Esophagus muscularis mucosa (tissue), 4 donors: ENCODE measurements at regions not wholly inside any gene's neighbourhood (a gene's known extent, or its start where the extent isn't known, plus 50 kb on each side); places are given as distances from the start of the nearest gene placed in this dataset.

Experiments
- DNase-seq: peaks from one replicate; pipeline ENCODE4 v3.0.0-alpha.2; 2017; ENCODE audit errors: extremely low spot score
- H3K27ac ChIP-seq, 4 donors: fragments of 200-600 bp; sonication (generic); replicated peaks in 1 of 4; 1 replicate in 3 of 4; 2 replicates in 1 of 4; pipeline ENCODE4 v1.5.1; 2016 to 2019; ENCODE audit warnings: mild to moderate bottlenecking in 1 of 4
- H3K27me3 ChIP-seq, 4 donors: fragments of 200-600 bp; sonication (generic); one replicate each; pipeline versions ENCODE4 v1.5.1 to v1.6.0; 2016 to 2019
- H3K36me3 ChIP-seq, 4 donors: fragments of 200-600 bp; sonication (generic); one replicate each; pipeline ENCODE4 v1.5.1; 2016 to 2019
- H3K4me1 ChIP-seq, 4 donors: fragments of 200-600 bp; sonication (generic); one replicate each; pipeline ENCODE4 v1.5.1; 2016 to 2019
- H3K4me3 ChIP-seq, 4 donors: fragments of 200-600 bp; sonication (generic); 1 replicate in 2 of 4; 2 replicates in 2 of 4; pipeline ENCODE4 v1.5.1; 2016 to 2019; ENCODE audit warnings: mild to moderate bottlenecking in 4 of 4, moderate library complexity in 1 of 4
- H3K9me3 ChIP-seq, 4 donors: fragments of 200-600 bp; sonication (generic); 1 replicate in 3 of 4; 2 replicates in 1 of 4; pipeline ENCODE4 v1.5.1; 2016 to 2019
- CTCF ChIP-seq, 3 experiments: fragments of 200-600 bp in 2 of 3; fragments of 450-650 bp in 1 of 3; sonication (generic) in 2 of 3; IDR thresholded peaks; one replicate each; pipeline ENCODE4 v1.5.1; 2017 to 2019; ENCODE audit warnings: antibody characterized with exemption in 3 of 3, mild to moderate bottlenecking in 2 of 3, moderate library complexity in 1 of 3
- EP300 ChIP-seq: sonication (generic); formaldehyde crosslinking; IDR thresholded peaks from one replicate; pipeline ENCODE4 v1.6.1; 2017; ENCODE audit warnings: antibody characterized with exemption
- POLR2A ChIP-seq: fragments of 450-650 bp; IDR thresholded peaks from one replicate; pipeline ENCODE4 v1.6.1; 2017; ENCODE audit warnings: antibody characterized with exemption, moderate library complexity, mild to moderate bottlenecking, low read depth
- POLR2AphosphoS5 ChIP-seq, 2 donors: sonication (generic); formaldehyde crosslinking; IDR thresholded peaks; one replicate each; pipeline ENCODE4 v1.6.1; 2017; ENCODE audit warnings: antibody characterized with exemption in 2 of 2
- WGBS: methylation state at CpG from one replicate; pipeline ENCODE4 v1.1.5; 2018; 5-methylcytosine and 5-hydroxymethylcytosine counted together
- intact Hi-C: fragments of 100-400 bp; cut with DNase I; formaldehyde crosslinking; loops from one replicate; pipeline ENCODE4 v1.15.1; 2023

GRCh38 chr1:222096476-222096772 lies 354.5 kb upstream of the DUSP10 start:
- 96% methylated on average over 1 of the region's 1 CpG for WGBS
- intact Hi-C loops, result loop anchor here (10.0 kb wide), 1 partner anchor 358 kb away; no protein-coding TSS in a partner anchor

DNA sequence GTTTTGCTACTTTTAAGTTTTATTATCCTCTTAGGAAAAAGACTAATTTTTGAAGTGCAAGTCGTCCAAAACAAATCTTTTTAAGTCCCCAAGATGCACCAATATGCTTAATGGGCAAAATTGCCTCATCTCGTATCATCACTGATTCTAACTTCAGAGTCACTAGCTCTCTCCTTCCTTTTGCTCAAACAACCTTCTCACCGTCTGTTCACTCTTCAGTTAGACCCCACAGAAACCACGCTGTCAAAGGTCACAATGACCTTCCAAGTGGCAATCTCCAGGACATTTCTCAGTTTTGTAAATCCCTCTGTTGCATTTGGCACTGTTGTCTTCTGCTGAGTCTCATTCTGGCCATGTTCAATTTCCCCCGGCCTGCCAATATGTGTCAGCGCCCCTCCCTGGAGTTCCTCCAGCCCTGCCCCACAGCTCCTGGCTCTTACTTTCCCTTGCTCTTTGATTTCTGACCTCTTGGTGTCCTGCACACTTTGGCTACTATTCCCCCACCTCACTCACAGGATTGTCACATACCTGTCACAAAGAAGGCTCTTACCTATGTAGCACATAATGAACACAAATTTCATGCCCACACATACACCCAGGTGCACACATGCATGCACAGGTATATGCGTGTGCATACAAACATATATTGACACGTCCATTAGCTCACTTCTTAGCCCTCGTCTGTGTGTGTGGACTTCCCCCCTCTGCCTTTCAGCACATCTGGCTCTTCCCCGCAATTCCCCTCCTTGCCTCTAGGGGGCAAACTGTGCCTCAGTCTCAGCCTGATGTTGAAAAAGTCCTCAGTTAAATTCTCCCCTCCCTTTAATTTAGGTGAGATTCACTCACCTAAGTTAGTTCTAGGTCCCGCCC lies 354.0 kb upstream of the DUSP10 start:
- DNase-seq, result peak; percentile 93
- H3K27me3 ChIP-seq, result no peaks in the 10 kb centered on the region
- no peaks in the 10 kb centered on the region for H3K4me1 ChIP-seq
- H3K27ac ChIP-seq, result no peak overlapping the region
- no peaks in the 10 kb centered on the region for H3K36me3 ChIP-seq
- TF ChIP-seq POLR2A (no peak), CTCF (IDR thresholded peaks at IDR 0.05) (peak; percentile 48 to 76 (median 60)), POLR2AphosphoS5 (IDR thresholded peaks at IDR 0.05) (no peak)
- intact Hi-C loops, result loop anchor here (10.0 kb wide), 1 partner anchor 359 kb away; no protein-coding TSS in a partner anchor
- WGBS, result 60% methylated on average over 11 of the region's 11 CpGs
- H3K4me3 ChIP-seq, result no peak overlapping the region
- H3K9me3 ChIP-seq, result no peaks in the 10 kb centered on the region

More at GRCh38 chr1:222096476-222096772, 354.5 kb upstream of the DUSP10 start:
- no peak for TF ChIP-seq EP300
- no peak for TF ChIP-seq POLR2A
- no peak for TF ChIP-seq CTCF (IDR thresholded peaks at IDR 0.05)
- TF ChIP-seq POLR2AphosphoS5 (IDR thresholded peaks at IDR 0.05), result no peak
- no peaks in the 10 kb centered on the region for H3K36me3 ChIP-seq
- H3K27me3 ChIP-seq, result no peaks in the 10 kb centered on the region
- H3K4me1 ChIP-seq, result no peaks in the 10 kb centered on the region
- H3K27ac ChIP-seq, result no peak overlapping the region
- no peak for DNase-seq
- H3K4me3 ChIP-seq, result no peak overlapping the region
- no peaks in the 10 kb centered on the region for H3K9me3 ChIP-seq

GRCh38 chr1:222093518-222093917 lies 351.6 kb upstream of the DUSP10 start:
- 69% methylated on average over 4 of the region's 4 CpGs for WGBS
- intact Hi-C loops, result loop anchor here (10.0 kb wide), 1 partner anchor 361 kb away; no protein-coding TSS in a partner anchor
- DNase-seq, result no peak

DNA sequence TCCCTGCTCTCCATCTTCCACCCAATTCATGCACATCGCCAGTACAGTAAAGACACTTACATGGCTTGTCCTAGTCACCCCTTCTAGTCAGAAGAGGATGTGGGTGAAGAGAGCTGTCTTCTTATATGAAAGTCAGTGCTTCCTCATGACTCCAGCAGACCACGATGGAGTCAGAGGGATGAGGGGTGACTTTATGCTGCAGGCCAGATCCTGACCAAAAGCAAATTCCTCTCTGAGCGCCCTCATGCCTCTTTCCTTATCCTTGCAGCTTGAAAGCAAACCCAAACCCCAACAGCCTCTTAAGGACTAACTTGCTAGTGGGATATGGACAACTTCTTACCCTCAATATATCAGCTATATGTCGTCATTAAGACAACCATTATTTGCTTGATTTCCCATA lies 348.2 kb upstream of the DUSP10 start:
- intact Hi-C loops, result loop anchor here (10.0 kb wide), 1 partner anchor 365 kb away; no protein-coding TSS in a partner anchor
- Histone ChIP-seq H3K27ac (no peak overlapping the region), H3K36me3 (no peaks in the 10 kb centered on the region), H3K4me1 (no peaks in the 10 kb centered on the region), H3K27me3 (no peaks in the 10 kb centered on the region), H3K9me3 (no peaks in the 10 kb centered on the region), H3K4me3 (no peak overlapping the region)
- DNase-seq, result peak; percentile 75
- TF ChIP-seq POLR2AphosphoS5 (IDR thresholded peaks at IDR 0.05), result no peak
- TF ChIP-seq POLR2A, result no peak
- TF ChIP-seq EP300, result no peak
- TF ChIP-seq CTCF (IDR thresholded peaks at IDR 0.05), result no peak
- WGBS, result 89% methylated on average over 4 of the region's 4 CpGs

More at GRCh38 chr1:222093518-222093917, 351.6 kb upstream of the DUSP10 start:
- no peaks in the 10 kb centered on the region for H3K27me3 ChIP-seq
- no peaks in the 10 kb centered on the region for H3K36me3 ChIP-seq
- H3K27ac ChIP-seq, result no peak overlapping the region
- H3K9me3 ChIP-seq, result no peaks in the 10 kb centered on the region
- TF ChIP-seq CTCF (IDR thresholded peaks at IDR 0.05), result no peak
- TF ChIP-seq POLR2AphosphoS5 (IDR thresholded peaks at IDR 0.05), result no peak
- no peak for TF ChIP-seq POLR2A
- TF ChIP-seq EP300, result no peak
- no peak overlapping the region for H3K4me3 ChIP-seq
- no peaks in the 10 kb centered on the region for H3K4me1 ChIP-seq
